ENCODE measurements at regions not wholly inside any gene's neighbourhood (a gene's known extent, or its start where the extent isn't known, plus 50 kb on each side); places are given as distances from the start of the nearest gene placed in this dataset.

- CTCF ChIA-PET = no interaction called here
- peaks cover 2% of the 10 kb centered on the region for H3K9me3 Mint-ChIP-seq (ENCODE audit: insufficient read depth)
- Histone ChIP-seq H3K9ac (ENCODE audit: low read length) (no peak overlapping the region), H3K79me2 (ENCODE audit: control insufficient read depth, insufficient read depth, low read length) (no peaks in the 10 kb centered on the region), H2AFZ (ENCODE audit: insufficient read depth, low read depth, low read length, poor library complexity, severe bottlenecking) (no peak overlapping the region), H3K4me3 (ENCODE audit: control extremely low read depth in 1 of 5, extremely low read depth in 1 of 5, insufficient read depth in 1 of 5, low read depth in 2 of 5, low read length in 4 of 5) (no peak overlapping the region), H3K9me3 (ENCODE audit: control extremely low read depth in 1 of 3, control insufficient read depth in 2 of 3, insufficient read depth in 1 of 3, low read length in 2 of 3) (no peaks in the 10 kb centered on the region), H3K4me1 (ENCODE audit: control insufficient read depth in 2 of 2, insufficient read depth in 2 of 2, low read length in 2 of 2) (no peaks in the 10 kb centered on the region), H4K20me1 (ENCODE audit: control insufficient read depth, insufficient read depth, low read length, poor library complexity, severe bottlenecking) (no peaks in the 10 kb centered on the region), H3K27ac (ENCODE audit: low read length in 2 of 2) (no peak overlapping the region), H3K4me2 (replicated peaks; ENCODE audit: low read depth, low read length, poor library complexity, severe bottlenecking) (no peak overlapping the region), H3K36me3 (replicated peaks in 1 of 2; ENCODE audit: control extremely low read depth in 1 of 2, control insufficient read depth in 1 of 2, extremely low read depth in 1 of 2, insufficient read depth in 2 of 2, low read length in 1 of 2) (no peaks in the 10 kb centered on the region), H3K27me3 (replicated peaks in 1 of 4; ENCODE audit: control extremely low read depth in 1 of 4, control insufficient read depth in 3 of 4, insufficient read depth in 4 of 4, low read length in 3 of 4) (peaks cover 0 to 10% (median 0%) of the 10 kb centered on the region in 4 experiments)
- TF ChIP-seq CTCF (IDR thresholded peaks at IDR 0.05) (no peak), EZH2 (IDR thresholded peaks at IDR 0.05; ENCODE audit: borderline replicate concordance, insufficient read depth, low read depth, low read length, poor library complexity, severe bottlenecking) (no peak)
- POLR2A ChIA-PET = no interaction called here
- no peak overlapping the region for H3K4me3 Mint-ChIP-seq
- WGBS (ENCODE audit: insufficient coverage) = 70% methylated on average over 7 of the region's 12 CpGs
- intact Hi-C loops (cut with micrococcal nuclease) = no loop called here
- H3K4me1 Mint-ChIP-seq = no peaks in the 10 kb centered on the region
- ATAC-seq (ENCODE audit: low read depth) = no peak
- H3K27ac Mint-ChIP-seq = no peak overlapping the region
- peaks cover 33% of the 10 kb centered on the region for H3K27me3 Mint-ChIP-seq
- DNase-seq = no peak
Measured at GRCh38 chr2:120577721-120578295, 157.9 kb upstream of the GLI2 start.

- no peak for DNase-seq
- Histone ChIP-seq H3K4me3 (ENCODE audit: control extremely low read depth in 1 of 5, extremely low read depth in 1 of 5, insufficient read depth in 1 of 5, low read depth in 2 of 5, low read length in 4 of 5) (no peak overlapping the region), H2AFZ (ENCODE audit: insufficient read depth, low read depth, low read length, poor library complexity, severe bottlenecking) (no peak overlapping the region), H3K36me3 (replicated peaks in 1 of 2; ENCODE audit: control extremely low read depth in 1 of 2, control insufficient read depth in 1 of 2, extremely low read depth in 1 of 2, insufficient read depth in 2 of 2, low read length in 1 of 2) (no peaks in the 10 kb centered on the region), H3K27ac (ENCODE audit: low read length in 2 of 2) (no peak overlapping the region), H3K9me3 (ENCODE audit: control extremely low read depth in 1 of 3, control insufficient read depth in 2 of 3, insufficient read depth in 1 of 3, low read length in 2 of 3) (no peaks in the 10 kb centered on the region), H3K27me3 (replicated peaks in 1 of 4; ENCODE audit: control extremely low read depth in 1 of 4, control insufficient read depth in 3 of 4, insufficient read depth in 4 of 4, low read length in 3 of 4) (peaks cover 0 to 10% (median 0%) of the 10 kb centered on the region in 4 experiments), H3K9ac (ENCODE audit: low read length) (no peak overlapping the region), H3K79me2 (ENCODE audit: control insufficient read depth, insufficient read depth, low read length) (no peaks in the 10 kb centered on the region), H3K4me1 (ENCODE audit: control insufficient read depth in 2 of 2, insufficient read depth in 2 of 2, low read length in 2 of 2) (no peaks in the 10 kb centered on the region), H3K4me2 (replicated peaks; ENCODE audit: low read depth, low read length, poor library complexity, severe bottlenecking) (no peak overlapping the region), H4K20me1 (ENCODE audit: control insufficient read depth, insufficient read depth, low read length, poor library complexity, severe bottlenecking) (no peaks in the 10 kb centered on the region)
- CTCF ChIA-PET = no interaction called here
- H3K27ac Mint-ChIP-seq = no peak overlapping the region
- no peak overlapping the region for H3K4me3 Mint-ChIP-seq
- H3K9me3 Mint-ChIP-seq (ENCODE audit: insufficient read depth) = peaks cover 2% of the 10 kb centered on the region
- intact Hi-C loops (cut with micrococcal nuclease) = no loop called here
- TF ChIP-seq CTCF (IDR thresholded peaks at IDR 0.05) (no peak), EZH2 (IDR thresholded peaks at IDR 0.05; ENCODE audit: borderline replicate concordance, insufficient read depth, low read depth, low read length, poor library complexity, severe bottlenecking) (no peak)
- H3K27me3 Mint-ChIP-seq = peaks cover 33% of the 10 kb centered on the region
- 65% methylated on average over 15 of the region's 17 CpGs for WGBS (ENCODE audit: insufficient coverage)
- POLR2A ChIA-PET = no interaction called here
- no peak for ATAC-seq (ENCODE audit: low read depth)
- no peaks in the 10 kb centered on the region for H3K4me1 Mint-ChIP-seq
Measured at GRCh38 chr2:120578576-120579352, 156.9 kb upstream of the GLI2 start.

Measured in B cell (primary cell).